Heart left ventricle (tissue), 13 donors: ENCODE measurements at regions not wholly inside any gene's neighbourhood (a gene's known extent, or its start where the extent isn't known, plus 50 kb on each side); places are given as distances from the start of the nearest gene placed in this dataset.

Experiments used
- POLR2A ChIP-seq, 2 donors: fragments of 450-650 bp; IDR thresholded peaks; one replicate each; pipeline ENCODE4 v1.6.1; 2017; ENCODE audit warnings: antibody characterized with exemption in 2 of 2, mild to moderate bottlenecking in 2 of 2, moderate library complexity in 2 of 2
- TF ChIP-seq, protein P1 (sequence below), 12 donors: fragments of 200-600 bp; sonication (generic) in 4 of 12; IDR thresholded peaks; one replicate each; pipeline versions ENCODE4 v1.5.0 to v1.8.0; 2018 to 2022; ENCODE audit warnings: antibody characterized with exemption in 12 of 12, mild to moderate bottlenecking in 5 of 12
- donor health status: ischemic (EF 13 %, LVEDD 7.1; RV severe dilation, severe dysfunction).
- donor health status: DM: no; HTN: yes; CAD: no.
- donor health status: DM: no; HTN: no; CAD: no.
- donor health status: ischemic (EF 25% LVEDD 6.9; RV normal size, moderate dysfunction).
- donor health status: ischemic (EF 25% LVEDD 5.7; RV mildly dilated, moderate dysfunction).
- donor health status: ischemic (EF 35%, LVEDD 5.7; RV mildly dilated, moderate dysfunction).
- donor health status: nonischemic (EF 11% LVEDD 7.7; RV severe dilation, severe dysfunction).
- donor health status: DM: yes; HTN: yes; CAD: no.
- donor health status: PGD.
- donor health status: ischemic (EF 29% LVEDD 5.4; RV normal size, mild dysfunction).
- donor health status: nonischemic (EF 23%, LVEDD 6.1; RV moderate dilation, normal function).

DNA sequence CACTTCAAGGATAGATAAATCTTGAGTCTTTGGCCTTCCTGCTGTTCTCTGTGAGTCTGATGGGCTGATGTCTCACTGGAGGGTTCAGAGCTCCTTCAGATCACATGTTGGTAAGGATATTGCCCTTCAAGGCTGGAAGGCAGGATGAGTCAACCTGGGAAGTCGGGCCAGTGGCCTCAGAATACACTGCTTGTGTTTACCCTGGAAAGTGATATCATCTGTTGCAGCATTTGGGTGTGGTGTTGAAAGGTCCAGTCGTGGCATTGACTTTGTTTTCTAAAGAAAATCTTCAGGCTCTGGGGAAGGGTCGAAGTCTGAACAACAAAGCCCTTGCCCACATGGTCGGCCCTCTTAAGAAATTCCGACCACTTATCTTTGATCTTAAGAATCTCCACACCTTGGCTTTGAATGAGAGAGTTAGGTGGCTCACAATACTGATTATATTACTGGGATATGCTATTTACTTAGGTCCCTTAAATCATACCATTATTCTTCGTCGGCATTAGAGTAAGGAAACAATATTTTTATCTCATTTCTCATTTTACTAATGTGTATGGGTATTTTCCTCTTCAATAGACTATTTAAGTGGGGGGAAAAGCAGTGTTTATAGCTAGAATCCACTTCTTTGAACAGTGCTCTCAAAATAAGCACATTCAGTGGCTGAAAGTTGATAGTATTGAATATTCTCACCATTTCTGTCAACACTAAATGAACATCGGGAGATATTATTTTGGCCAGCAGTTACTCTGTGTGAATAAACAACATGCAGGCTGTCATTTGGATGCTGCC lies 303.9 kb upstream of the RASGRP1 start:
- TF ChIP-seq, protein P1, sequence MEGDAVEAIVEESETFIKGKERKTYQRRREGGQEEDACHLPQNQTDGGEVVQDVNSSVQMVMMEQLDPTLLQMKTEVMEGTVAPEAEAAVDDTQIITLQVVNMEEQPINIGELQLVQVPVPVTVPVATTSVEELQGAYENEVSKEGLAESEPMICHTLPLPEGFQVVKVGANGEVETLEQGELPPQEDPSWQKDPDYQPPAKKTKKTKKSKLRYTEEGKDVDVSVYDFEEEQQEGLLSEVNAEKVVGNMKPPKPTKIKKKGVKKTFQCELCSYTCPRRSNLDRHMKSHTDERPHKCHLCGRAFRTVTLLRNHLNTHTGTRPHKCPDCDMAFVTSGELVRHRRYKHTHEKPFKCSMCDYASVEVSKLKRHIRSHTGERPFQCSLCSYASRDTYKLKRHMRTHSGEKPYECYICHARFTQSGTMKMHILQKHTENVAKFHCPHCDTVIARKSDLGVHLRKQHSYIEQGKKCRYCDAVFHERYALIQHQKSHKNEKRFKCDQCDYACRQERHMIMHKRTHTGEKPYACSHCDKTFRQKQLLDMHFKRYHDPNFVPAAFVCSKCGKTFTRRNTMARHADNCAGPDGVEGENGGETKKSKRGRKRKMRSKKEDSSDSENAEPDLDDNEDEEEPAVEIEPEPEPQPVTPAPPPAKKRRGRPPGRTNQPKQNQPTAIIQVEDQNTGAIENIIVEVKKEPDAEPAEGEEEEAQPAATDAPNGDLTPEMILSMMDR (IDR thresholded peaks at IDR 0.05), result no peak
- TF ChIP-seq POLR2A (IDR thresholded peaks at IDR 0.05), result no peak
